Stimulated activated naive CD8-positive, alpha-beta T cell treated with anti-CD3 and anti-CD28 coated beads, Interleukin-15, amount 100 ng/mL, for 72 hours (primary cell): ENCODE measurements at regions not wholly inside any gene's neighbourhood (a gene's known extent, or its start where the extent isn't known, plus 50 kb on each side); places are given as distances from the start of the nearest gene placed in this dataset.
A peak's percentile ranks its signal among the peaks of the same experiment; 100 is the strongest.
"Not testable (repeated sequence)": the region's sequence is repeated elsewhere in the genome, so short reads cannot be mapped to it uniquely, and the experiment has no call there.

ENCODE experiments used
- ATAC-seq: fragments of 150-1000 bp; cut with Tn5 transposase; 2 replicates; pipeline ENCODE4 v1.10.0; 2021; ENCODE audit warnings: mild to moderate bottlenecking, moderate library complexity
- DNase-seq, 2 donors: peaks; one replicate each; pipeline ENCODE4 v3.0.0; 2021 to 2022
- H3K27ac Mint-ChIP-seq, 2 donors: one replicate each; pipeline ENCODE4 v1.8.0; 2022; ENCODE audit warnings: mild to moderate bottlenecking in 2 of 2, mixed read lengths in 2 of 2, moderate library complexity in 2 of 2
- H3K27me3 Mint-ChIP-seq: one replicate; pipeline ENCODE4 v1.8.0; 2022; ENCODE audit warnings: mixed read lengths
- H3K4me1 Mint-ChIP-seq: one replicate; pipeline ENCODE4 v1.8.0; 2022; ENCODE audit warnings: mild to moderate bottlenecking, mixed read lengths
- H3K4me3 Mint-ChIP-seq, 2 donors: one replicate each; pipeline ENCODE4 v1.8.0; 2022; ENCODE audit warnings: mild to moderate bottlenecking in 2 of 2, mixed read lengths in 2 of 2, moderate library complexity in 1 of 2
- H3K9me3 Mint-ChIP-seq, 2 donors: one replicate each; pipeline ENCODE4 v1.8.0; 2022; ENCODE audit warnings: mixed read lengths in 2 of 2

GRCh38 chr10:46170789-46171188 is 116.0 kb upstream of the ANTXRL start:
- DNase-seq (no peak), ATAC-seq (no peak)
- H3K27me3 Mint-ChIP-seq = no peaks in the 10 kb centered on the region
- peaks cover 7 to 9% of the 10 kb centered on the region in 2 donors for H3K9me3 Mint-ChIP-seq
- H3K4me3 Mint-ChIP-seq = no peak overlapping the region
- H3K4me1 Mint-ChIP-seq = no peaks in the 10 kb centered on the region
- H3K27ac Mint-ChIP-seq = no peak overlapping the region

- H3K27me3 Mint-ChIP-seq = no peaks in the 10 kb centered on the region
- H3K4me1 Mint-ChIP-seq = no peaks in the 10 kb centered on the region
- H3K9me3 Mint-ChIP-seq = peaks cover 7 to 9% of the 10 kb centered on the region in 2 donors
- DNase-seq (no peak), ATAC-seq (no peak)
- no peak overlapping the region for H3K27ac Mint-ChIP-seq
- H3K4me3 Mint-ChIP-seq = no peak overlapping the region
Observed at GRCh38 chr10:46171661-46172060, 115.1 kb upstream of the ANTXRL start.

- Mint-ChIP-seq H3K4me3 (no peak overlapping the region), H3K27ac (no peak overlapping the region), H3K4me1 (no peaks in the 10 kb centered on the region), H3K9me3 (peaks cover 4 to 7% of the 10 kb centered on the region in 2 donors), H3K27me3 (no peaks in the 10 kb centered on the region)
- DNase-seq = no peak
- ATAC-seq = no peak
Observed at GRCh38 chr10:46175296-46175695, 111.5 kb upstream of the ANTXRL start.

GRCh38 chr10:46175831-46176230 is 111.0 kb upstream of the ANTXRL start:
- H3K27ac Mint-ChIP-seq = peak overlapping the region in 1 of 2 donors; percentile 33
- peaks cover 2% of the 10 kb centered on the region in 2 donors for H3K9me3 Mint-ChIP-seq
- ATAC-seq = no peak
- no peaks in the 10 kb centered on the region for H3K27me3 Mint-ChIP-seq
- no peak for DNase-seq
- H3K4me1 Mint-ChIP-seq = no peaks in the 10 kb centered on the region
- no peak overlapping the region for H3K4me3 Mint-ChIP-seq

GRCh38 chr10:46187431-46187830 is 99.4 kb upstream of the ANTXRL start:
- H3K4me1 Mint-ChIP-seq, H3K9me3 Mint-ChIP-seq, DNase-seq, H3K27ac Mint-ChIP-seq, ATAC-seq, H3K4me3 Mint-ChIP-seq, H3K27me3 Mint-ChIP-seq: not testable (repeated sequence)

GRCh38 chr10:46197050-46197449 is 89.7 kb upstream of the ANTXRL start:
- DNase-seq (no peak), ATAC-seq (no peak)
- peaks cover 5% of the 10 kb centered on the region for H3K4me1 Mint-ChIP-seq
- no peak overlapping the region for H3K4me3 Mint-ChIP-seq
- peaks cover 0 to 4% of the 10 kb centered on the region in 2 donors for H3K9me3 Mint-ChIP-seq
- no peaks in the 10 kb centered on the region for H3K27me3 Mint-ChIP-seq
- H3K27ac Mint-ChIP-seq = no peak overlapping the region

GRCh38 chr10:46198516-46198915 is 88.3 kb upstream of the ANTXRL start:
- Mint-ChIP-seq H3K4me1 (peaks cover 11% of the 10 kb centered on the region), H3K9me3 (peaks cover 0 to 4% of the 10 kb centered on the region in 2 donors), H3K27me3 (no peaks in the 10 kb centered on the region), H3K4me3 (no peak overlapping the region), H3K27ac (no peak overlapping the region)
- no peak for ATAC-seq
- no peak for DNase-seq

GRCh38 chr10:46202405-46202804 is 84.4 kb upstream of the ANTXRL start:
- not testable (repeated sequence) for H3K4me3 Mint-ChIP-seq, DNase-seq, ATAC-seq, H3K9me3 Mint-ChIP-seq, H3K27ac Mint-ChIP-seq, H3K27me3 Mint-ChIP-seq
- peaks cover 11% of the 10 kb centered on the region for H3K4me1 Mint-ChIP-seq

- not testable (repeated sequence) for ATAC-seq, H3K27ac Mint-ChIP-seq, H3K4me1 Mint-ChIP-seq, H3K4me3 Mint-ChIP-seq, H3K27me3 Mint-ChIP-seq, H3K9me3 Mint-ChIP-seq, DNase-seq
Observed at GRCh38 chr10:46204482-46205102, 82.2 kb upstream of the ANTXRL start.

- DNase-seq, H3K27ac Mint-ChIP-seq, H3K27me3 Mint-ChIP-seq, H3K9me3 Mint-ChIP-seq, H3K4me3 Mint-ChIP-seq, H3K4me1 Mint-ChIP-seq, ATAC-seq: not testable (repeated sequence)
Observed at GRCh38 chr10:46210427-46210826, 76.4 kb upstream of the ANTXRL start.

GRCh38 chr10:46215426-46215825 is 71.4 kb upstream of the ANTXRL start:
- Mint-ChIP-seq H3K27ac (peak overlapping the region; percentile 16 to 90), H3K27me3 (no peaks in the 10 kb centered on the region)

GRCh38 chr10:46216003-46216634 is 70.7 kb upstream of the ANTXRL start:
- H3K9me3 Mint-ChIP-seq = no peaks in the 10 kb centered on the region
- H3K27me3 Mint-ChIP-seq = no peaks in the 10 kb centered on the region
- ATAC-seq = peak; percentile 16
- DNase-seq = no peak
- H3K27ac Mint-ChIP-seq = no peak overlapping the region
- H3K4me1 Mint-ChIP-seq = peaks cover 31% of the 10 kb centered on the region
- no peak overlapping the region for H3K4me3 Mint-ChIP-seq

More at GRCh38 chr10:46215426-46215825, 71.4 kb upstream of the ANTXRL start:
- no peak for ATAC-seq
- Mint-ChIP-seq H3K9me3 (no peaks in the 10 kb centered on the region), H3K4me1 (peaks cover 31% of the 10 kb centered on the region), H3K4me3 (no peak overlapping the region)
- no peak for DNase-seq

GRCh38 chr10:46216836-46217751 is 69.7 kb upstream of the ANTXRL start:
- H3K27ac Mint-ChIP-seq = peak overlapping the region in 1 of 2 donors; percentile 19
- H3K9me3 Mint-ChIP-seq = no peaks in the 10 kb centered on the region
- peaks cover 31% of the 10 kb centered on the region for H3K4me1 Mint-ChIP-seq
- DNase-seq = no peak
- ATAC-seq = peak; percentile 50
- H3K27me3 Mint-ChIP-seq = no peaks in the 10 kb centered on the region
- H3K4me3 Mint-ChIP-seq = no peak overlapping the region

GRCh38 chr10:46217752-46218453 is 68.9 kb upstream of the ANTXRL start:
- H3K27me3 Mint-ChIP-seq = no peaks in the 10 kb centered on the region
- H3K27ac Mint-ChIP-seq = peak overlapping the region; percentile 17 to 71
- no peak for ATAC-seq
- no peak overlapping the region for H3K4me3 Mint-ChIP-seq
- H3K9me3 Mint-ChIP-seq = no peaks in the 10 kb centered on the region
- peaks cover 31% of the 10 kb centered on the region for H3K4me1 Mint-ChIP-seq
- DNase-seq = no peak

- Mint-ChIP-seq H3K27me3 (no peaks in the 10 kb centered on the region), H3K4me3 (no peak overlapping the region), H3K9me3 (no peaks in the 10 kb centered on the region), H3K27ac (peak overlapping the region in 1 of 2 donors; percentile 87), H3K4me1 (peaks cover 31% of the 10 kb centered on the region)
- ATAC-seq = no peak
- no peak for DNase-seq
Observed at GRCh38 chr10:46218921-46219320, 67.9 kb upstream of the ANTXRL start.
